GM23338 (cell line): ENCODE measurements at regions not wholly inside any gene's neighbourhood (a gene's known extent, or its start where the extent isn't known, plus 50 kb on each side); places are given as distances from the start of the nearest gene placed in this dataset.

Source experiments
- ATAC-seq: fragments of 200-7000 bp; cut with Tn5 transposase; 3 replicates; pipeline ENCODE4 v1.9.1; 2020
- DNase-seq: peaks from one replicate; pipeline ENCODE4 v3.0.0-alpha.2; 2015; ENCODE audit warnings: low spot score
- H2AFZ ChIP-seq: fragments of 200-600 bp; sonication (generic); 2 replicates; pipeline ENCODE4 v1.8.0; 2016; ENCODE audit warnings: antibody characterized with exemption, mild to moderate bottlenecking, moderate library complexity
- H3F3A ChIP-seq: fragments of 200-600 bp; sonication (generic); replicated peaks from 2 replicates; pipeline ENCODE4 v1.8.0; 2017; ENCODE audit warnings: antibody characterized with exemption, mixed run types, low read depth
- H3K27ac ChIP-seq: fragments of 200-600 bp; sonication (generic); 2 replicates; pipeline ENCODE4 v1.6.1; 2016; ENCODE audit warnings: low read depth
- H3K27me3 ChIP-seq: fragments of 200-600 bp; sonication (generic); 2 replicates; pipeline ENCODE4 v1.8.0; 2016; ENCODE audit warnings: mild to moderate bottlenecking, mixed run types, moderate library complexity; ENCODE audit not compliant: insufficient read depth
- H3K36me3 ChIP-seq: fragments of 200-600 bp; sonication (generic); 2 replicates; pipeline ENCODE4 v1.8.0; 2016; ENCODE audit warnings: mild to moderate bottlenecking; ENCODE audit not compliant: insufficient read depth
- H3K4me1 ChIP-seq: fragments of 200-600 bp; sonication (generic); 2 replicates; pipeline ENCODE4 v1.8.0; 2016; ENCODE audit warnings: mild to moderate bottlenecking, moderate library complexity; ENCODE audit not compliant: insufficient read depth
- H3K4me2 ChIP-seq: fragments of 200-600 bp; sonication (generic); 2 replicates; pipeline ENCODE4 v1.7.1; 2017; ENCODE audit warnings: mixed run types
- H3K4me3 ChIP-seq: fragments of 200-600 bp; sonication (generic); 2 replicates; pipeline ENCODE4 v1.6.1; 2016; ENCODE audit warnings: mixed run types
- H3K79me2 ChIP-seq: fragments of 200-600 bp; sonication (generic); replicated peaks from 2 replicates; pipeline ENCODE4 v1.8.0; 2017; ENCODE audit warnings: mild to moderate bottlenecking; ENCODE audit not compliant: insufficient read depth
- H3K9me2 ChIP-seq: fragments of 200-600 bp; sonication (generic); 2 replicates; pipeline ENCODE4 v1.8.0; 2017; ENCODE audit not compliant: insufficient read depth
- H4K20me1 ChIP-seq: fragments of 200-600 bp; sonication (generic); replicated peaks from 2 replicates; pipeline ENCODE4 v1.8.0; 2017; ENCODE audit warnings: mild to moderate bottlenecking; ENCODE audit not compliant: insufficient read depth
- H3K27ac Mint-ChIP-seq: 2 replicates; pipeline ENCODE4 v1.8.0; 2020; ENCODE audit warnings: inconsistent platforms, mild to moderate bottlenecking, moderate library complexity, mixed read lengths
- H3K27me3 Mint-ChIP-seq: 3 replicates; pipeline ENCODE4 v1.8.0; 2022; ENCODE audit warnings: low read depth, mild to moderate bottlenecking, moderate library complexity, mixed read lengths, inconsistent platforms; ENCODE audit not compliant: insufficient read depth, poor library complexity
- H3K36me3 Mint-ChIP-seq: 3 replicates; pipeline ENCODE4 v1.8.0; 2021; ENCODE audit warnings: low read depth, mild to moderate bottlenecking, inconsistent platforms, moderate library complexity, mixed read lengths
- H3K4me1 Mint-ChIP-seq: 3 replicates; pipeline ENCODE4 v1.8.0; 2020; ENCODE audit warnings: mild to moderate bottlenecking, inconsistent platforms, mixed read lengths
- H3K4me3 Mint-ChIP-seq: 3 replicates; pipeline ENCODE4 v1.8.0; 2021; ENCODE audit warnings: moderate library complexity, mild to moderate bottlenecking, inconsistent platforms, mixed read lengths
- H3K9me3 Mint-ChIP-seq: 3 replicates; pipeline ENCODE4 v1.8.0; 2020; ENCODE audit warnings: moderate library complexity, mild to moderate bottlenecking, inconsistent platforms, mixed read lengths
- CREB1 ChIP-seq: fragments of 250-450 bp; sonication (Bioruptor Pico); IDR thresholded peaks from 2 replicates; pipeline ENCODE4 v1.5.0; 2020; ENCODE audit warnings: low read depth, mild to moderate bottlenecking, moderate library complexity
- CTCF ChIP-seq, 2 experiments: fragments of 200-600 bp in 1 of 2; sonication (generic) in 1 of 2; conservative IDR thresholded peaks; 2 replicates each; pipeline versions ENCODE4 v1.5.1 to v1.6.1; 2016 to 2017; ENCODE audit warnings: antibody characterized with exemption in 2 of 2, low read depth in 2 of 2, mild to moderate bottlenecking in 2 of 2, moderate library complexity in 1 of 2
- EZH2 ChIP-seq: fragments of 200-600 bp; sonication (generic); IDR thresholded peaks from one replicate; pipeline ENCODE4 v1.8.0; 2017; ENCODE audit warnings: antibody characterized with exemption, mild to moderate bottlenecking, low read depth; ENCODE audit not compliant: unreplicated experiment
- EZH2phosphoT487 ChIP-seq: fragments of 200-600 bp; sonication (generic); IDR thresholded peaks from one replicate; pipeline ENCODE4 v1.8.1; 2018; ENCODE audit warnings: antibody characterized with exemption; ENCODE audit not compliant: unreplicated experiment
- JUNB ChIP-seq: IDR thresholded peaks from one replicate; pipeline ENCODE4 v1.6.1; 2016; ENCODE audit warnings: antibody characterized with exemption; ENCODE audit not compliant: unreplicated experiment
- NANOG ChIP-seq: IDR thresholded peaks from 2 replicates; pipeline ENCODE4 v1.6.1; 2016; ENCODE audit warnings: antibody characterized with exemption, borderline replicate concordance
- POLR2AphosphoS5 ChIP-seq: IDR thresholded peaks from 2 replicates; pipeline ENCODE4 v1.6.1; 2016; ENCODE audit warnings: antibody characterized with exemption, low read depth
- STAT1 ChIP-seq: IDR thresholded peaks from one replicate; pipeline ENCODE4 v1.6.1; 2016; ENCODE audit warnings: antibody characterized with exemption; ENCODE audit not compliant: unreplicated experiment
- ZNF114 ChIP-seq: fragments of 250-450 bp; sonication (Bioruptor Pico); IDR thresholded peaks from 2 replicates; pipeline ENCODE4 v1.5.0; 2020; ENCODE audit warnings: mild to moderate bottlenecking, moderate library complexity
- ZNF331 ChIP-seq: fragments of 250-450 bp; sonication (Bioruptor Pico); IDR thresholded peaks from 2 replicates; pipeline ENCODE4 v1.5.0; 2020; ENCODE audit warnings: low read depth, mild to moderate bottlenecking, moderate library complexity
- TF ChIP-seq, protein P1 (sequence below): fragments of 250-450 bp; sonication (Bioruptor Pico); IDR thresholded peaks from 2 replicates; pipeline ENCODE4 v1.5.0; 2020; ENCODE audit warnings: mild to moderate bottlenecking, moderate library complexity
- TF ChIP-seq, protein P2 (sequence below): IDR thresholded peaks from 2 replicates; pipeline ENCODE4 v1.6.1; 2016; ENCODE audit warnings: antibody characterized with exemption

GRCh38 chr5:26582350-26583045 is 455.9 kb downstream of the CDH9 start (continued):
- TF ChIP-seq, protein P1, sequence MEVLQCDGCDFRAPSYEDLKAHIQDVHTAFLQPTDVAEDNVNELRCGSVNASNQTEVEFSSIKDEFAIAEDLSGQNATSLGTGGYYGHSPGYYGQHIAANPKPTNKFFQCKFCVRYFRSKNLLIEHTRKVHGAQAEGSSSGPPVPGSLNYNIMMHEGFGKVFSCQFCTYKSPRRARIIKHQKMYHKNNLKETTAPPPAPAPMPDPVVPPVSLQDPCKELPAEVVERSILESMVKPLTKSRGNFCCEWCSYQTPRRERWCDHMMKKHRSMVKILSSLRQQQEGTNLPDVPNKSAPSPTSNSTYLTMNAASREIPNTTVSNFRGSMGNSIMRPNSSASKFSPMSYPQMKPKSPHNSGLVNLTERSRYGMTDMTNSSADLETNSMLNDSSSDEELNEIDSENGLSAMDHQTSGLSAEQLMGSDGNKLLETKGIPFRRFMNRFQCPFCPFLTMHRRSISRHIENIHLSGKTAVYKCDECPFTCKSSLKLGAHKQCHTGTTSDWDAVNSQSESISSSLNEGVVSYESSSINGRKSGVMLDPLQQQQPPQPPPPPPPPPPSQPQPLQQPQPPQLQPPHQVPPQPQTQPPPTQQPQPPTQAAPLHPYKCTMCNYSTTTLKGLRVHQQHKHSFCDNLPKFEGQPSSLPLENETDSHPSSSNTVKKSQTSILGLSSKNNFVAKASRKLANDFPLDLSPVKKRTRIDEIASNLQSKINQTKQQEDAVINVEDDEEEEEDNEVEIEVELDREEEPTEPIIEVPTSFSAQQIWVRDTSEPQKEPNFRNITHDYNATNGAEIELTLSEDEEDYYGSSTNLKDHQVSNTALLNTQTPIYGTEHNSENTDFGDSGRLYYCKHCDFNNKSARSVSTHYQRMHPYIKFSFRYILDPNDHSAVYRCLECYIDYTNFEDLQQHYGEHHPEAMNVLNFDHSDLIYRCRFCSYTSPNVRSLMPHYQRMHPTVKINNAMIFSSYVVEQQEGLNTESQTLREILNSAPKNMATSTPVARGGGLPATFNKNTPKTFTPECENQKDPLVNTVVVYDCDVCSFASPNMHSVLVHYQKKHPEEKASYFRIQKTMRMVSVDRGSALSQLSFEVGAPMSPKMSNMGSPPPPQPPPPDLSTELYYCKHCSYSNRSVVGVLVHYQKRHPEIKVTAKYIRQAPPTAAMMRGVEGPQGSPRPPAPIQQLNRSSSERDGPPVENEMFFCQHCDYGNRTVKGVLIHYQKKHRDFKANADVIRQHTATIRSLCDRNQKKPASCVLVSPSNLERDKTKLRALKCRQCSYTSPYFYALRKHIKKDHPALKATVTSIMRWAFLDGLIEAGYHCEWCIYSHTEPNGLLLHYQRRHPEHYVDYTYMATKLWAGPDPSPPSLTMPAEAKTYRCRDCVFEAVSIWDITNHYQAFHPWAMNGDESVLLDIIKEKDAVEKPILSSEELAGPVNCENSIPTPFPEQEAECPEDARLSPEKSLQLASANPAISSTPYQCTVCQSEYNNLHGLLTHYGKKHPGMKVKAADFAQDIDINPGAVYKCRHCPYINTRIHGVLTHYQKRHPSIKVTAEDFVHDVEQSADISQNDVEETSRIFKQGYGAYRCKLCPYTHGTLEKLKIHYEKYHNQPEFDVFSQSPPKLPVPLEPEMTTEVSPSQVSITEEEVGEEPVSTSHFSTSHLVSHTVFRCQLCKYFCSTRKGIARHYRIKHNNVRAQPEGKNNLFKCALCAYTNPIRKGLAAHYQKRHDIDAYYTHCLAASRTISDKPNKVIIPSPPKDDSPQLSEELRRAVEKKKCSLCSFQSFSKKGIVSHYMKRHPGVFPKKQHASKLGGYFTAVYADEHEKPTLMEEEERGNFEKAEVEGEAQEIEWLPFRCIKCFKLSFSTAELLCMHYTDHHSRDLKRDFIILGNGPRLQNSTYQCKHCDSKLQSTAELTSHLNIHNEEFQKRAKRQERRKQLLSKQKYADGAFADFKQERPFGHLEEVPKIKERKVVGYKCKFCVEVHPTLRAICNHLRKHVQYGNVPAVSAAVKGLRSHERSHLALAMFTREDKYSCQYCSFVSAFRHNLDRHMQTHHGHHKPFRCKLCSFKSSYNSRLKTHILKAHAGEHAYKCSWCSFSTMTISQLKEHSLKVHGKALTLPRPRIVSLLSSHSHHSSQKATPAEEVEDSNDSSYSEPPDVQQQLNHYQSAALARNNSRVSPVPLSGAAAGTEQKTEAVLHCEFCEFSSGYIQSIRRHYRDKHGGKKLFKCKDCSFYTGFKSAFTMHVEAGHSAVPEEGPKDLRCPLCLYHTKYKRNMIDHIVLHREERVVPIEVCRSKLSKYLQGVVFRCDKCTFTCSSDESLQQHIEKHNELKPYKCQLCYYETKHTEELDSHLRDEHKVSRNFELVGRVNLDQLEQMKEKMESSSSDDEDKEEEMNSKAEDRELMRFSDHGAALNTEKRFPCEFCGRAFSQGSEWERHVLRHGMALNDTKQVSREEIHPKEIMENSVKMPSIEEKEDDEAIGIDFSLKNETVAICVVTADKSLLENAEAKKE (CRISPR knock-in tag) = no peak
- TF ChIP-seq EZH2phosphoT487 = no peak
- no peak for TF ChIP-seq EZH2
- TF ChIP-seq JUNB = no peak
- TF ChIP-seq POLR2AphosphoS5 = no peak
- TF ChIP-seq, protein P2, sequence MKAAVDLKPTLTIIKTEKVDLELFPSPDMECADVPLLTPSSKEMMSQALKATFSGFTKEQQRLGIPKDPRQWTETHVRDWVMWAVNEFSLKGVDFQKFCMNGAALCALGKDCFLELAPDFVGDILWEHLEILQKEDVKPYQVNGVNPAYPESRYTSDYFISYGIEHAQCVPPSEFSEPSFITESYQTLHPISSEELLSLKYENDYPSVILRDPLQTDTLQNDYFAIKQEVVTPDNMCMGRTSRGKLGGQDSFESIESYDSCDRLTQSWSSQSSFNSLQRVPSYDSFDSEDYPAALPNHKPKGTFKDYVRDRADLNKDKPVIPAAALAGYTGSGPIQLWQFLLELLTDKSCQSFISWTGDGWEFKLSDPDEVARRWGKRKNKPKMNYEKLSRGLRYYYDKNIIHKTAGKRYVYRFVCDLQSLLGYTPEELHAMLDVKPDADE = no peak
- TF ChIP-seq NANOG = no peak
- no peak for TF ChIP-seq ZNF114 (CRISPR knock-in tag)
- no peak for TF ChIP-seq CREB1
- no peak for TF ChIP-seq STAT1

- Histone ChIP-seq H3K36me3 (no peaks in the 10 kb centered on the region), H3K4me1 (no peaks in the 10 kb centered on the region), H3K27me3 (no peaks in the 10 kb centered on the region), H3K79me2 (no peaks in the 10 kb centered on the region), H3K4me3 (no peak overlapping the region), H3K9me2 (no peaks in the 10 kb centered on the region; the same call in 1 of the 2 replicates), H4K20me1 (no peaks in the 10 kb centered on the region), H3K4me2 (no peak overlapping the region), H3F3A (no peaks in the 10 kb centered on the region), H3K27ac (no peak overlapping the region), H2AFZ (no peak overlapping the region)
- H3K4me1 Mint-ChIP-seq = no peaks in the 10 kb centered on the region
- no peak for ATAC-seq
- H3K4me3 Mint-ChIP-seq = no peak overlapping the region
- H3K9me3 Mint-ChIP-seq = no peaks in the 10 kb centered on the region
- DNase-seq = no peak
- no peaks in the 10 kb centered on the region for H3K27me3 Mint-ChIP-seq
- H3K36me3 Mint-ChIP-seq = no peaks in the 10 kb centered on the region
- no peak overlapping the region for H3K27ac Mint-ChIP-seq
- TF ChIP-seq NANOG (no peak), POLR2AphosphoS5 (no peak), CTCF (conservative IDR thresholded peaks at IDR 0.05; ENCODE audit: low read depth in 2 of 2) (no peak), ZNF331 (no peak), CREB1 (no peak), EZH2phosphoT487 (no peak), EZH2 (no peak)
- TF ChIP-seq, protein P2 = no peak
These were observed 458.7 kb downstream of the CDH9 start for GRCh38 chr5:26579712-26580111.
